ENCODE measurements at regions not wholly inside any gene's neighbourhood (a gene's known extent, or its start where the extent isn't known, plus 50 kb on each side); places are given as distances from the start of the nearest gene placed in this dataset.

- peak; percentile 38 for TF ChIP-seq CTCF (IDR thresholded peaks at IDR 0.05)
- H3K4me1 ChIP-seq (ENCODE audit: control insufficient read depth in 1 of 2, low read depth in 2 of 2), result peaks cover 4 to 9% of the 10 kb centered on the region in 2 donors
- peak overlapping the region; percentile 73 for H3K4me3 ChIP-seq
- H3K27me3 ChIP-seq (replicated peaks; ENCODE audit: insufficient read depth), result no peaks in the 10 kb centered on the region
- DNase-seq (ENCODE audit: low spot score) (no peak), ATAC-seq (ENCODE audit: insufficient number of reproducible peaks, low FRiP score, low read depth) (no peak)
- no peak overlapping the region for H3K27ac ChIP-seq
- no peaks in the 10 kb centered on the region for H3K36me3 ChIP-seq
- no peaks in the 10 kb centered on the region for H3K9me3 ChIP-seq
These were observed 74.0 kb upstream of the CUX1 start for GRCh38 chr7:101743241-101743994.

DNA sequence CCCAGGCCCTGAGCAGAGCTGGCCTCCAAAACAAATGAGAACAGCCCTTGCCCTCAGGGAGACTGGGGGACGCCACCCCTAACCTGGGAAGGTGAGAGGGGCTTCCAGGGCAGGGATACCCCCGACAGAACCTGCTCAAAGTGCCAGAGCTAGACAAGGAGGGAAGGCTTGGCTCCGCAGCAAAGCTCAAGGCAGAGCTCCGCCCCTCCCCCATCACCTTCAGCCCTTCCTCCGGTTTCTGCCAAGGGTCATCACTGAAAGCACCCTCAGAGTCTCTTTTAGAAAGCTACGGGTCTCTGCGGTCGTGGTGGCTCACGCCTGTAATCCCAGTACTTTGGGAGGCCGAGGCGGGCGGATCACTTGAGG is 73.4 kb upstream of the CUX1 start:
- DNase-seq (ENCODE audit: low spot score) (no peak), ATAC-seq (ENCODE audit: insufficient number of reproducible peaks, low FRiP score, low read depth) (no peak)
- Histone ChIP-seq H3K9me3 (no peaks in the 10 kb centered on the region), H3K4me1 (ENCODE audit: control insufficient read depth in 1 of 2, low read depth in 2 of 2) (peaks cover 4 to 9% of the 10 kb centered on the region in 2 donors), H3K27me3 (replicated peaks; ENCODE audit: insufficient read depth) (no peaks in the 10 kb centered on the region), H3K36me3 (no peaks in the 10 kb centered on the region), H3K4me3 (peak overlapping the region; percentile 73), H3K27ac (no peak overlapping the region)
- TF ChIP-seq CTCF (IDR thresholded peaks at IDR 0.05), result no peak

DNA sequence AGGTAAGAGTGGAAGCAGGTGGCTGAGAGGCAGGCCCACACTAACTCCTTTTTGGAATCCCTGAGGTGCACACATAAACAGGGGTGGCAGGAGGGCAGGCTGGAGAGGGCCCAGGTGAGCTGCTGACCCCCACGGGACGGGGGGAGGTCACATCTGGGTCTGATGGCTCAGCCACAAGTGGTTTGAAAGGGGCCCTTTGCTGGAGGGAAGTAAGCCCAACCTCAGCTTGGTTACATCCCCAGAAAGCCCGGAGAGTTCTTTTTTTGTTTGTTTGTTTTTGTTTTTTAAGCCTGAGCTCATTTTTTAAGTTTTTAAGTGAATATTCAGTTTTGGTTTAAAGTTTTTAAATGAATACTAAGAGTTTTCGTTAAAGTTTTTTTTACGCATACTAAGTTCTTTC is 72.8 kb upstream of the CUX1 start:
- no peak overlapping the region for H3K4me3 ChIP-seq
- ATAC-seq (ENCODE audit: insufficient number of reproducible peaks, low FRiP score, low read depth), result no peak

DNA sequence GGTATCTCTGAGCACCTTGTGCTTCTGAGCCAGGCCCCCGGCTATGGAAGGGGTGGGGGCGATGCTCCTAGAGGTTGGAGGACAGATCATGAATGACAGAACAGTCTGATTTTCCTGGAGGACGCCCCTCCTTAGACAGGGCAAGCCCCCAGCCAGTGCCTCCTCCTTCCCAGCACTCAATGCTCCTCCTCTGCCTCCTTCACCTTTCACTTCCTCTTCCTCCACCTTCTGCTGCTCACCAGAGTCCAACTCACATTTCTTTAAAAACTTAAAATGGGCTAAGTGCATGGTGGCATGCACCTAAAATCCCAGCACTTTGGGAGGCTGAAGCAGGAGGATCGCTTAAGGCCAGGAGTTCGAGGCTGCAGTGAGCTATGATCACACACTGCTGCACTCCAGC is 71.1 kb upstream of the CUX1 start:
- no peaks in the 10 kb centered on the region for H3K27me3 ChIP-seq (replicated peaks; ENCODE audit: insufficient read depth)
- H3K36me3 ChIP-seq, result no peaks in the 10 kb centered on the region
- no peak for ATAC-seq (ENCODE audit: insufficient number of reproducible peaks, low FRiP score, low read depth)
- H3K27ac ChIP-seq, result no peak overlapping the region
- no peak overlapping the region for H3K4me3 ChIP-seq
- H3K9me3 ChIP-seq, result no peaks in the 10 kb centered on the region
- H3K4me1 ChIP-seq (ENCODE audit: control insufficient read depth in 1 of 2, low read depth in 2 of 2), result peaks cover 4 to 9% of the 10 kb centered on the region in 2 donors
- no peak for TF ChIP-seq CTCF (IDR thresholded peaks at IDR 0.05)
- DNase-seq (ENCODE audit: low spot score), result no peak

More for the DNA sequence above, 72.8 kb upstream of the CUX1 start:
- Histone ChIP-seq H3K27me3 (replicated peaks; ENCODE audit: insufficient read depth) (no peaks in the 10 kb centered on the region), H3K9me3 (no peaks in the 10 kb centered on the region), H3K4me1 (ENCODE audit: control insufficient read depth in 1 of 2, low read depth in 2 of 2) (peaks cover 4 to 9% of the 10 kb centered on the region in 2 donors), H3K36me3 (no peaks in the 10 kb centered on the region), H3K27ac (no peak overlapping the region)
- no peak for DNase-seq (ENCODE audit: low spot score)
- no peak for TF ChIP-seq CTCF (IDR thresholded peaks at IDR 0.05)

GRCh38 chr7:101747053-101747878 is 70.2 kb upstream of the CUX1 start:
- peaks cover 4 to 9% of the 10 kb centered on the region in 2 donors for H3K4me1 ChIP-seq (ENCODE audit: control insufficient read depth in 1 of 2, low read depth in 2 of 2)
- no peak overlapping the region for H3K27ac ChIP-seq
- TF ChIP-seq CTCF (IDR thresholded peaks at IDR 0.05), result no peak
- H3K4me3 ChIP-seq, result no peak overlapping the region
- no peak for ATAC-seq (ENCODE audit: insufficient number of reproducible peaks, low FRiP score, low read depth)
- DNase-seq (ENCODE audit: low spot score), result no peak
- H3K36me3 ChIP-seq, result no peaks in the 10 kb centered on the region
- H3K9me3 ChIP-seq, result no peaks in the 10 kb centered on the region
- H3K27me3 ChIP-seq (replicated peaks; ENCODE audit: insufficient read depth), result no peaks in the 10 kb centered on the region
